ENCODE measurements at regions not wholly inside any gene's neighbourhood (a gene's known extent, or its start where the extent isn't known, plus 50 kb on each side); places are given as distances from the start of the nearest gene placed in this dataset.

DNA sequence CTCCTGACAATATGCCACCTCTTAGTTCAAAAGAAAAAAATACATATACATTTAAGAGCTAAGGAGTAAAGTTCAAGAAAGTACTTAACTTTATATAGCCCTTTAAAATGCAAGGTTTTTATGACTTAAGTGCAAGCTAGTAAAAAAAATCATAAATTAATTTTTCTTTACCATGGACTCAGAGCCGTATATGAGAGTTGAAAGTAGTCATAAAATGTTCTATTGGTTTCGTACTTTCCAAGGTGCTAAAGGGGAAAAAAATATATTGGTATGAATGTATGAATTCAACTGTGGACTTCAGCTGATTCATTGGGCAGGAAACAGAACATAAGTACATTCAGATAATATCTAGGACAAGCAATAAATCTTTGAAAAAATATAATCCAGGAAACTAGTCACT is 869.8 kb upstream of the AGA start:
- no CpG with 5 or more reads among the region's 2 CpGs for WGBS (ENCODE audit: insufficient coverage)
- no peaks in the 10 kb centered on the region for H3K36me3 Mint-ChIP-seq
- ATAC-seq (replicated peaks in 1 of 4) (no peak), DNase-seq (no peak)
- ChIA-PET POLR2A (no interaction called here), CTCF (no interaction called here)
- H3K4me1 ChIP-seq (ENCODE audit: control insufficient read depth in 1 of 2, extremely low read depth in 1 of 2, insufficient read depth in 2 of 2, low read length in 2 of 2), result no peaks in the 10 kb centered on the region
- no peaks in the 10 kb centered on the region for H3K9me3 ChIP-seq
- H3K27me3 Mint-ChIP-seq, result no peaks in the 10 kb centered on the region
- H3K27ac Mint-ChIP-seq, result no peak overlapping the region
- no peaks in the 10 kb centered on the region for H3K36me3 ChIP-seq (ENCODE audit: control insufficient read depth in 2 of 2, extremely low read depth in 1 of 2, insufficient read depth in 1 of 2, low read length in 1 of 2)
- no peaks in the 10 kb centered on the region for H3K27me3 ChIP-seq (replicated peaks in 1 of 2; ENCODE audit: control insufficient read depth in 2 of 2, extremely low read depth in 1 of 2, insufficient read depth in 2 of 2, low read length in 1 of 2)
- H3K4me1 Mint-ChIP-seq, result no peaks in the 10 kb centered on the region
- no peak overlapping the region for H3K4me3 ChIP-seq (ENCODE audit: control insufficient read depth in 1 of 2, extremely low read depth in 1 of 2, low read length in 1 of 2)
- H3K9me3 Mint-ChIP-seq, result peaks cover under 1 to 5% (median 3%) of the 10 kb centered on the region in 3 donors
- no peak overlapping the region for H3K27ac ChIP-seq (ENCODE audit: low read length)
- no peak overlapping the region for H3K4me3 Mint-ChIP-seq

DNA sequence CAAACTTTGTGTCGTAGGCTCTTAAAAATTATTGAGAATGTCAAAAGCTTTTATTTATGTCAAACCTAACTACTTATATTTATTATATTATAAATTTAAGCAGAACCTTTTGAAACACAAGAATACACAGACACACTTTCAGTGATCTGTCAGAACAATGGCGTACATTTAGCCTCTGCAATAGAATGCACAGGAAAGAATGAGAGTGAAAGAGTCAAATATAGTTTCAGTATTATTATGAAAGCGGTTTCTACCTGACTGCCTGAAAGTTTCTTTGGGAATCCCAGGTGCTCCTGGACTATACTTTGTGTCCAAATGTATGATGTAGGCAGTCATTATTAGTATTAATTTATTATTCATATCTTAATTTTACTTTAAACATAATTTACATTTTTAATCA is 872.0 kb upstream of the AGA start:
- H3K27me3 Mint-ChIP-seq, result no peaks in the 10 kb centered on the region
- DNase-seq (no peak), ATAC-seq (replicated peaks in 1 of 4) (no peak)
- no peaks in the 10 kb centered on the region for H3K4me1 ChIP-seq (ENCODE audit: control insufficient read depth in 1 of 2, extremely low read depth in 1 of 2, insufficient read depth in 2 of 2, low read length in 2 of 2)
- no peak overlapping the region for H3K4me3 Mint-ChIP-seq
- no peaks in the 10 kb centered on the region for H3K36me3 Mint-ChIP-seq
- POLR2A ChIA-PET, result no interaction called here
- H3K36me3 ChIP-seq (ENCODE audit: control insufficient read depth in 2 of 2, extremely low read depth in 1 of 2, insufficient read depth in 1 of 2, low read length in 1 of 2), result no peaks in the 10 kb centered on the region
- H3K9me3 ChIP-seq, result no peaks in the 10 kb centered on the region
- no peaks in the 10 kb centered on the region for H3K27me3 ChIP-seq (replicated peaks in 1 of 2; ENCODE audit: control insufficient read depth in 2 of 2, extremely low read depth in 1 of 2, insufficient read depth in 2 of 2, low read length in 1 of 2)
- WGBS (ENCODE audit: insufficient coverage), result no CpG with 5 or more reads among the region's 3 CpGs
- no peak overlapping the region for H3K4me3 ChIP-seq (ENCODE audit: control insufficient read depth in 1 of 2, extremely low read depth in 1 of 2, low read length in 1 of 2)
- peaks cover 0 to 7% (median 5%) of the 10 kb centered on the region in 3 donors for H3K9me3 Mint-ChIP-seq
- no peak overlapping the region for H3K27ac Mint-ChIP-seq
- H3K4me1 Mint-ChIP-seq, result no peaks in the 10 kb centered on the region
- CTCF ChIA-PET, result no interaction called here
- no peak overlapping the region for H3K27ac ChIP-seq (ENCODE audit: low read length)

DNA sequence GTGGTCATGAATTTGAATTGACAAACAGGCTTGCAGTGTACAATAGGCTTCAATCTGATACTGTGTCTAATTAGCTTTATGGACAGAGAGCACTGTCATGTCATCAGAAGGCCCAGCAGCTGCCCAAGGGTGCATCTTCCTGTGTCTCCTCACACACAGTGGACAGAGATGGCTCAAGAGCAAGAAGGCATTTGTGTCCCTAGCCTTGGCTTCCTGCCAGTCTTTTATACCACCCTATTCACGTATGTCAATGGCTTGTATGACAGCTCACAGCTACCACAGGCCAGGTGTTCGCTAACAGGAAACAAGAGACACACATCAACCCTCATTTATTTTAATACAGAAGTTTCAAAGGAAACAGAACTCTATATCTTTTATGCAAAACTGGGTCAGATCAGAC is 874.0 kb upstream of the AGA start:
- Histone ChIP-seq H3K36me3 (ENCODE audit: control insufficient read depth in 2 of 2, extremely low read depth in 1 of 2, insufficient read depth in 1 of 2, low read length in 1 of 2) (no peaks in the 10 kb centered on the region), H3K4me3 (ENCODE audit: control insufficient read depth in 1 of 2, extremely low read depth in 1 of 2, low read length in 1 of 2) (no peak overlapping the region), H3K27me3 (replicated peaks in 1 of 2; ENCODE audit: control insufficient read depth in 2 of 2, extremely low read depth in 1 of 2, insufficient read depth in 2 of 2, low read length in 1 of 2) (no peaks in the 10 kb centered on the region), H3K9me3 (no peaks in the 10 kb centered on the region), H3K4me1 (ENCODE audit: control insufficient read depth in 1 of 2, extremely low read depth in 1 of 2, insufficient read depth in 2 of 2, low read length in 2 of 2) (no peaks in the 10 kb centered on the region), H3K27ac (ENCODE audit: low read length) (no peak overlapping the region)
- Mint-ChIP-seq H3K27me3 (no peaks in the 10 kb centered on the region), H3K27ac (no peak overlapping the region), H3K4me3 (no peak overlapping the region), H3K36me3 (no peaks in the 10 kb centered on the region), H3K9me3 (peaks cover 5 to 17% (median 11%) of the 10 kb centered on the region in 3 donors), H3K4me1 (no peaks in the 10 kb centered on the region)
- POLR2A ChIA-PET, result no interaction called here
- ATAC-seq (replicated peaks in 1 of 4) (no peak), DNase-seq (no peak)
- CTCF ChIA-PET, result no interaction called here
- 0% methylated on average over 1 of the region's 2 CpGs for WGBS (ENCODE audit: insufficient coverage)

DNA sequence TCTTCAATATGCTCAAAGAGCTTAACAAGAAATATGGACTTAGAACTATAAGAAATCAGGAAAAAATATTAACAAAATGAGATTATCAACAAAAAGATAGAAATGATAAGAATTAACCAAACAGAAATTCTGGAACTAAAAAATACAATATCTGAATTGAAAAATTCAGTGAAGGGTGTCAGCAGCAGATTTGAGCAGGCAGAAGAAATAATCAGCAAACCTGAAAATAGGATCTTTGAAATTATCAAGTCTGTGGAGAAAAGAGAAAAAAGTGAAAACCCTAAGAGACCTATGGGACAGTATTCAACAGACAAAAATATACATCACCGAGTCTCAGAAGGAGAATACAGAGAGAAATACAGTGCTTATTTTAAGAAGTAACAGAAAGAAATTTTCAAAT is 877.8 kb upstream of the AGA start:
- ATAC-seq (replicated peaks in 1 of 4) (no peak), DNase-seq (no peak)
- CTCF ChIA-PET, result no interaction called here
- Mint-ChIP-seq H3K9me3 (peaks cover 5 to 25% (median 20%) of the 10 kb centered on the region in 3 donors), H3K36me3 (no peaks in the 10 kb centered on the region), H3K27me3 (no peaks in the 10 kb centered on the region), H3K4me1 (no peaks in the 10 kb centered on the region), H3K4me3 (no peak overlapping the region), H3K27ac (no peak overlapping the region)
- H3K4me3 ChIP-seq (ENCODE audit: control insufficient read depth in 1 of 2, extremely low read depth in 1 of 2, low read length in 1 of 2), result no peak overlapping the region
- H3K27me3 ChIP-seq (replicated peaks in 1 of 2; ENCODE audit: control insufficient read depth in 2 of 2, extremely low read depth in 1 of 2, insufficient read depth in 2 of 2, low read length in 1 of 2), result no peaks in the 10 kb centered on the region
- no peak overlapping the region for H3K27ac ChIP-seq (ENCODE audit: low read length)
- POLR2A ChIA-PET, result no interaction called here
- H3K9me3 ChIP-seq, result no peaks in the 10 kb centered on the region
- WGBS (ENCODE audit: insufficient coverage), result no CpG with 5 or more reads among the region's 1 CpG
- no peaks in the 10 kb centered on the region for H3K36me3 ChIP-seq (ENCODE audit: control insufficient read depth in 2 of 2, extremely low read depth in 1 of 2, insufficient read depth in 1 of 2, low read length in 1 of 2)
- H3K4me1 ChIP-seq (ENCODE audit: control insufficient read depth in 1 of 2, extremely low read depth in 1 of 2, insufficient read depth in 2 of 2, low read length in 2 of 2), result no peaks in the 10 kb centered on the region

DNA sequence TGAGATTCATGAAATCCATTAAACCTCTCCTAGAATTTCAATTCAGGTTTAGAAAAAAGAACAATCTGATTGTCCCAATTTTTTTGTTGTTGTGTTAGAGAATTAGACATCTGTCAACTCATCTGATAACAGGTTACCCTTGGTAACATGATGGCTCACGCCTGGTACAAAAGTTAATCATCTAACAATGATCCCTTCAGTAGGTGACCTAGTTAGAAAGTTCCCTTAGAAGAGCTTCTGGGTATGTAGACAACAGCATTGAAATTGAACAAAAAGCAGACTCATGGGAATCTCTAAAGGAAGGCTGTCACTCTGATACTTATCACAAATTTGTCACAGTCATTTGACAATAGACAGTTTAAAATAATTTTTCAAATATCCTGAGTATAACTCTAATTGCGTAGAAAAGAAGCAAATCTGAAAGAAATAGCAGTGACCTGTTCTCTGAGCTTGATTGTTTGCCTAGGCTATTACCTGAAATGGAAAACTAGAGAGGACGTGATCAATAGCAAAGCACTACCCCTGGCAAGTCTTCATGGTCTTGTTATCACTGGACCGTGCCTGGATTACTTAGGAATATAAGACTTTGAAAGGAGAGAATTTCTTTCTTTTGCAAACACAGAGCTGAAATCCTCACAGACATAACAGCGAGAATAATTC is 880.4 kb upstream of the AGA start:
- no peaks in the 10 kb centered on the region for H3K36me3 ChIP-seq (ENCODE audit: control insufficient read depth in 2 of 2, extremely low read depth in 1 of 2, insufficient read depth in 1 of 2, low read length in 1 of 2)
- H3K9me3 ChIP-seq, result no peaks in the 10 kb centered on the region
- no peak overlapping the region for H3K27ac ChIP-seq (ENCODE audit: low read length)
- H3K4me1 Mint-ChIP-seq, result no peaks in the 10 kb centered on the region
- CTCF ChIA-PET, result no interaction called here
- no peaks in the 10 kb centered on the region for H3K27me3 Mint-ChIP-seq
- no peaks in the 10 kb centered on the region for H3K36me3 Mint-ChIP-seq
- H3K27ac Mint-ChIP-seq, result no peak overlapping the region
- ATAC-seq (replicated peaks in 1 of 4) (no peak), DNase-seq (no peak)
- H3K4me3 Mint-ChIP-seq, result no peak overlapping the region
- no peaks in the 10 kb centered on the region for H3K4me1 ChIP-seq (ENCODE audit: control insufficient read depth in 1 of 2, extremely low read depth in 1 of 2, insufficient read depth in 2 of 2, low read length in 2 of 2)
- POLR2A ChIA-PET, result no interaction called here
- peaks cover 5 to 25% (median 20%) of the 10 kb centered on the region in 3 donors for H3K9me3 Mint-ChIP-seq
- WGBS (ENCODE audit: insufficient coverage), result no CpG with 5 or more reads among the region's 5 CpGs
- no peak overlapping the region for H3K4me3 ChIP-seq (ENCODE audit: control insufficient read depth in 1 of 2, extremely low read depth in 1 of 2, low read length in 1 of 2)
- H3K27me3 ChIP-seq (replicated peaks in 1 of 2; ENCODE audit: control insufficient read depth in 2 of 2, extremely low read depth in 1 of 2, insufficient read depth in 2 of 2, low read length in 1 of 2), result no peaks in the 10 kb centered on the region

DNA sequence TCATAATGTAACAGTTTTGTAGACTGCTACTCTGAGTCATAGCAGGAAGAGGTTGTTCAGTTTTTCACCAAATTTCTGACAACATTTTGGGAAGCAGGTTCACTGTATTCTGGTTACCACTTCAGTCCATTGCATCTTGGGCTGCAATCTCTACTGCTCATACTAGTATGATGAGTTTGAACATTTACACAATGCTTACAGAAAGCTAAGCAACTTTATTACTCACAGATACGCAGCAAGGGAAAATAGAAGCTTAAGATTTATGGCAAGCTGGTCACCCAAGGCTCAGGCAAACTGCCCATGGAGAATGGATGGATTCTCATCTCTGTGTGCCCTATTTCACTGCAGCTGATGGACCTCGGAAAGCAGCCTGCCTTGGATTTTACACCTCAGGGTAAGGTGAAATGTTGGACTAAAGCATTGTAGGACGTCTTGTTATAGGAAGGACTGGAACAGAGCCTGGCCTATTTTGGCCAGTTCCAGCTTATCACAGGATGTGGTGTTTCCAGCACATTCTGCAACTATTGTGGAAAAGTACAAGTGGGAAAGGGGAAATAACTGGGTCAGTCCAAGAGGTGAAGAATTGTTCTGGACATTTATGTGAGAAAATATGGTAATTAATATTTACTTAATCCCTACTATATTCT is 887.1 kb upstream of the AGA start:
- no peak for ATAC-seq (replicated peaks in 1 of 4)
- Mint-ChIP-seq H3K9me3 (peaks cover 4 to 10% (median 9%) of the 10 kb centered on the region in 3 donors), H3K36me3 (no peaks in the 10 kb centered on the region), H3K27ac (no peak overlapping the region), H3K4me1 (no peaks in the 10 kb centered on the region), H3K4me3 (no peak overlapping the region), H3K27me3 (no peaks in the 10 kb centered on the region)
- H3K9me3 ChIP-seq, result peaks cover 5% of the 10 kb centered on the region
- no peak for DNase-seq
- H3K27me3 ChIP-seq (replicated peaks in 1 of 2; ENCODE audit: control insufficient read depth in 2 of 2, extremely low read depth in 1 of 2, insufficient read depth in 2 of 2, low read length in 1 of 2), result no peaks in the 10 kb centered on the region
- no peak overlapping the region for H3K27ac ChIP-seq (ENCODE audit: low read length)
- ChIA-PET POLR2A (no interaction called here), CTCF (no interaction called here)
- 68% methylated on average over 2 of the region's 3 CpGs for WGBS (ENCODE audit: insufficient coverage)
- H3K4me1 ChIP-seq (ENCODE audit: control insufficient read depth in 1 of 2, extremely low read depth in 1 of 2, insufficient read depth in 2 of 2, low read length in 2 of 2), result no peaks in the 10 kb centered on the region
- no peak overlapping the region for H3K4me3 ChIP-seq (ENCODE audit: control insufficient read depth in 1 of 2, extremely low read depth in 1 of 2, low read length in 1 of 2)
- H3K36me3 ChIP-seq (ENCODE audit: control insufficient read depth in 2 of 2, extremely low read depth in 1 of 2, insufficient read depth in 1 of 2, low read length in 1 of 2), result no peaks in the 10 kb centered on the region

DNA sequence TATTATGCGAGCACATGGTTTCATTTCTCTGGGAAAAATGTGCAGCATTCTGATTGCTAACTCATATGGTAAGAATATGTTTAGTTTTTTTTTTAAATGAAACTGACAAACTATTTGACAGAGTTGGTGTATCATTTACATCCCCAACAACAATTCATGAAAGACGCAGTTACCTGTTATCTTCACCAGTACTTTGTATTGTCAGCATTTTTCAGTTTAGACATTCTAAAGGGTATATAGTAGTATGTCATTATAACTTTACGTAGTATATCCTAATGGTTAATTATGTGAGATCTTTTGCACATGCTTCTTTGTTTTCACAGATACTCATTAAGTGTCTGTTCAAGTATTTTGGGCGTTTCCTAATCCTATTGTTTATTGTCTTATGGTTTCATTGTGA is 891.1 kb upstream of the AGA start:
- no peaks in the 10 kb centered on the region for H3K27me3 ChIP-seq (replicated peaks in 1 of 2; ENCODE audit: control insufficient read depth in 2 of 2, extremely low read depth in 1 of 2, insufficient read depth in 2 of 2, low read length in 1 of 2)
- ChIA-PET POLR2A (no interaction called here), CTCF (no interaction called here)
- Mint-ChIP-seq H3K27me3 (no peaks in the 10 kb centered on the region), H3K4me1 (no peaks in the 10 kb centered on the region), H3K4me3 (no peak overlapping the region), H3K9me3 (peaks cover 9 to 13% (median 10%) of the 10 kb centered on the region in 3 donors), H3K27ac (no peak overlapping the region), H3K36me3 (no peaks in the 10 kb centered on the region)
- no peaks in the 10 kb centered on the region for H3K36me3 ChIP-seq (ENCODE audit: control insufficient read depth in 2 of 2, extremely low read depth in 1 of 2, insufficient read depth in 1 of 2, low read length in 1 of 2)
- H3K27ac ChIP-seq (ENCODE audit: low read length), result no peak overlapping the region
- no peak overlapping the region for H3K4me3 ChIP-seq (ENCODE audit: control insufficient read depth in 1 of 2, extremely low read depth in 1 of 2, low read length in 1 of 2)
- H3K4me1 ChIP-seq (ENCODE audit: control insufficient read depth in 1 of 2, extremely low read depth in 1 of 2, insufficient read depth in 2 of 2, low read length in 2 of 2), result no peaks in the 10 kb centered on the region
- peaks cover 5% of the 10 kb centered on the region for H3K9me3 ChIP-seq
- no CpG with 5 or more reads among the region's 4 CpGs for WGBS (ENCODE audit: insufficient coverage)
- DNase-seq (no peak), ATAC-seq (replicated peaks in 1 of 4) (no peak)
